ENCODE measurements at regions not wholly inside any gene's neighbourhood (a gene's known extent, or its start where the extent isn't known, plus 50 kb on each side); places are given as distances from the start of the nearest gene placed in this dataset.

DNA sequence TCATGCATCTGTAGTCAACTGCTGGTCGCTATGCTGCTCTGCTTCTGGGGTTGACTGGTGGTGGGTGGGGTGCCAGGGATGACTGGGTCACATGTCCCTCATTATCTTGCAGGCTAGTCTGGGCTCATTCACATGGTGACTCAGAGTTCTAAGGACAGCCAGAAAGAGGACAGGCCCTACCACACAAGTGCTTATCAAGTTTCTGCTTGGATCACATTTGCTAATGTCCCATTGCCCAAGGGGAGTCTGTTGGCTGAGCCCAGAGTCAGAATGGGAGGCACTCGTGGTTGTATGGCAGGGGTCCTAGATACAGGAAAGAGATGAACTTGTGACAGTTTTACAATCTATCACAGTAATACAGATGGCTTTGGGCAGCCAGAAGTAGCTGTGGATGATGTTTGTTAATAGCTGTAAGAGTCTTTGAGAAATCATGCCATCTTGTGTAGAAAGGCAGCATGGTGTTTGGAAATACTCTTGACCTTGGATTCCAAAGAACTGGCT, 221.3 kb downstream of the GPAT3 start:
- no peaks in the 10 kb centered on the region for H3K9me3 ChIP-seq
- 40 to 46% methylated on average over 2 of the region's 2 CpGs for WGBS, 2 donors
- H3K27me3 ChIP-seq, result no peaks in the 10 kb centered on the region

DNA sequence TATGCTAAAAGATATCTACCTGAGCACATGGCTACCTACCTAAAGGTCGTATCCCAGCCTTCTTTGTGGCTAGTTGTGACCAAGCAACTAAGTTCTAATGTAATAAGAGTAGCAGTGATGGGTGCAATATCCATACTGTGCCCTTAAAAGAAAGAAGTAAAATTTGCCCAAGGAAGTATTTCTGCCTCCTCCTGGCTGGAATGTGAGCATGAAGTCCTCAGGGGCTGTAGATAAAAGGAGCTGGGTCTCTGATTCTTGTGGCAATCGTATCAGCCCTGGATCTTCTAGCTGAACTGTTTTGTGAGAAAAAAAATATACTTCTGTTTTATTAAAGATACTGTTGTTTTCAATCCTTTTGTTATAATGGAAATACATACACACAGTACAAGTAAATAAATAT, 217.4 kb downstream of the GPAT3 start:
- Histone ChIP-seq H3K36me3 (no peaks in the 10 kb centered on the region), H3K9me3 (no peaks in the 10 kb centered on the region), H3K4me3 (replicated peaks in 1 of 3) (no peak overlapping the region), H3K27me3 (no peaks in the 10 kb centered on the region), H3K27ac (no peak overlapping the region), H3K4me1 (no peaks in the 10 kb centered on the region)
- 50 to 77% methylated on average over 2 of the region's 2 CpGs for WGBS, 2 donors
- intact Hi-C loops (cut with DNase I), result no loop called here
- TF ChIP-seq, protein P1, sequence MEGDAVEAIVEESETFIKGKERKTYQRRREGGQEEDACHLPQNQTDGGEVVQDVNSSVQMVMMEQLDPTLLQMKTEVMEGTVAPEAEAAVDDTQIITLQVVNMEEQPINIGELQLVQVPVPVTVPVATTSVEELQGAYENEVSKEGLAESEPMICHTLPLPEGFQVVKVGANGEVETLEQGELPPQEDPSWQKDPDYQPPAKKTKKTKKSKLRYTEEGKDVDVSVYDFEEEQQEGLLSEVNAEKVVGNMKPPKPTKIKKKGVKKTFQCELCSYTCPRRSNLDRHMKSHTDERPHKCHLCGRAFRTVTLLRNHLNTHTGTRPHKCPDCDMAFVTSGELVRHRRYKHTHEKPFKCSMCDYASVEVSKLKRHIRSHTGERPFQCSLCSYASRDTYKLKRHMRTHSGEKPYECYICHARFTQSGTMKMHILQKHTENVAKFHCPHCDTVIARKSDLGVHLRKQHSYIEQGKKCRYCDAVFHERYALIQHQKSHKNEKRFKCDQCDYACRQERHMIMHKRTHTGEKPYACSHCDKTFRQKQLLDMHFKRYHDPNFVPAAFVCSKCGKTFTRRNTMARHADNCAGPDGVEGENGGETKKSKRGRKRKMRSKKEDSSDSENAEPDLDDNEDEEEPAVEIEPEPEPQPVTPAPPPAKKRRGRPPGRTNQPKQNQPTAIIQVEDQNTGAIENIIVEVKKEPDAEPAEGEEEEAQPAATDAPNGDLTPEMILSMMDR (IDR thresholded peaks at IDR 0.05), result no peak
- no peak for TF ChIP-seq POLR2A (IDR thresholded peaks at IDR 0.05)
- DNase-seq, result no peak

More for the DNA sequence above, 221.3 kb downstream of the GPAT3 start:
- no peak for DNase-seq
- H3K4me1 ChIP-seq, result no peaks in the 10 kb centered on the region
- TF ChIP-seq, protein P1 (IDR thresholded peaks at IDR 0.05), result no peak
- TF ChIP-seq POLR2A (IDR thresholded peaks at IDR 0.05), result no peak
- H3K36me3 ChIP-seq, result no peaks in the 10 kb centered on the region
- intact Hi-C loops (cut with DNase I), result no loop called here
- no peak overlapping the region for H3K27ac ChIP-seq
- H3K4me3 ChIP-seq (replicated peaks in 1 of 3), result no peak overlapping the region

DNA sequence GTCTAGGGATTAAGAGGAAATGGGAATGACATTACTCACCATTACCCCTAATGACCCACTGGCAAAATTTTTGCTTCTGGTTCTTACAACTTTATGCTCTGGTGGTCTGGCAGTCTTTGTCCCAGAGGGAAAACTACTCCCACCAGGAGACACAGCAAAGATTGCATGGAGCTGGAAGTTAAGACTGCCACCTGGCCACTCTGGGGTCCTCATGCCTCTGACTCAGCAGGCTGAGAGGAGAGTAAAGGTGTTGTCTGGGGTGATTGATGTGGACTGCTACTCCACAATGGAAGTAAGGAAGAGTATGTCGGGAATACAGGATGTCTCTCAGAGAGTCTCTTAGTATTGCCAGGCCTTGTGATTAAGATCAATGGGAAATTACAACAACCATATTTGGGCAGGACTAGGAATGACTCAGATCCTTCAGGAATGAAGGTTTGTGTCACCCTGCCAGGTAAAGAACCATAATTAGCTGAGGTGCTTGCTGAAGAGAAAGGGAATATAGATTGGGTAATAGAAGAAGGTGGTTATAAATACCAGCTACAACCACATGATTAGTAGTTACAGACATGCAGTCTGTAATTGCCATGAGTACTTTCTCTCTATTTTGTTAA, 215.5 kb downstream of the GPAT3 start:
- Histone ChIP-seq H3K27ac (no peak overlapping the region), H3K4me1 (no peaks in the 10 kb centered on the region), H3K9me3 (no peaks in the 10 kb centered on the region), H3K36me3 (no peaks in the 10 kb centered on the region), H3K4me3 (replicated peaks in 1 of 3) (no peak overlapping the region), H3K27me3 (no peaks in the 10 kb centered on the region)
- WGBS, 2 donors, result 67 to 81% methylated on average over 1 of the region's 1 CpG
- no peak for DNase-seq
- intact Hi-C loops (cut with DNase I), result no loop called here
- TF ChIP-seq POLR2A (IDR thresholded peaks at IDR 0.05), result no peak
- TF ChIP-seq, protein P1 (IDR thresholded peaks at IDR 0.05), result no peak

DNA sequence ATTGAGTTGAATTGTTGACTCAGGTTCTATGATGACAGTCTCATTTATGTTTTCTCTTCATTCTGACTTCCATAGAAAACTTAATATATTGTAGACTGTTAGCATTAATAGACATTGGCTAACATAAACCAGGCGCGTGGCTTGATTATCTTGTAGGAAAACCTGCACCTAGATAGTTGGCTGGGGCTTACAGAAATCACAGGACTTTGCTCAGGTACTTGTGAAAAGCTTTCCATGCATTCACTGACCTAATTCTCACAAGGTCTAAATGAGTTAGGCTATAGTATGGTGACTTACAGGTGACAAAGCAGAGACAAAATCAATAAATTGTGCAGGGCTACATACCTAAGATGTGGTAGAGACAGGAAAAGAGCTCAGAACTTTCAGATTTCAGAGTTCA, 212.8 kb downstream of the GPAT3 start:
- no peak overlapping the region for H3K4me3 ChIP-seq (replicated peaks in 1 of 3)
- no peaks in the 10 kb centered on the region for H3K36me3 ChIP-seq
- H3K9me3 ChIP-seq, result no peaks in the 10 kb centered on the region
- H3K27me3 ChIP-seq, result no peaks in the 10 kb centered on the region
- TF ChIP-seq POLR2A (IDR thresholded peaks at IDR 0.05), result no peak
- TF ChIP-seq, protein P1 (IDR thresholded peaks at IDR 0.05), result no peak
- no peak overlapping the region for H3K27ac ChIP-seq
- H3K4me1 ChIP-seq, result no peaks in the 10 kb centered on the region
- WGBS, 2 donors, result 92 to 95% methylated on average over 2 of the region's 2 CpGs
- no peak for DNase-seq
- intact Hi-C loops (cut with DNase I), result no loop called here

DNA sequence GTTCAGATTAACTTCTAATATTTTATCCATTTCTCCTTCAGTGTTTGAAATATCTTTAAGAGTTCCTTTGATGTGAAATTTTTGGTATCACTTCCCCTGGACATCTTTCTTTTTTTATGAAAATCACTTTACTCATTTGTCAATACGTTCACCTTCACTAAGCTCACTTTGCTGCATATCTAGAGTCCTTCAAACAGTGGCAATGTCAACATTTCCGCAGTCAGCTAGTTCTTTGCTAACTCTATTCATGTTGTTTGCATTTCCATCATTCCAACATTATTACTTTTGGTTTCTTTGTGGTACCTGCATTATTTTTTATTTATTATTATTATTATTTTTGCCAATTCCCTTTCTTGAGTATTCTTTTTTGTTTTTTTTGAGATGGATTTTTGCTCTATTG, 203.0 kb downstream of the GPAT3 start:
- no peaks in the 10 kb centered on the region for H3K9me3 ChIP-seq
- TF ChIP-seq, protein P1 (IDR thresholded peaks at IDR 0.05), result no peak
- no peak for TF ChIP-seq POLR2A (IDR thresholded peaks at IDR 0.05)
- H3K4me3 ChIP-seq (replicated peaks in 1 of 3), result no peak overlapping the region
- no peaks in the 10 kb centered on the region for H3K27me3 ChIP-seq
- 29% methylated on average over 2 of the region's 2 CpGs for WGBS, 2 donors
- H3K36me3 ChIP-seq, result no peaks in the 10 kb centered on the region
- peak; percentile 9 to 25 for DNase-seq
- intact Hi-C loops (cut with DNase I), result no loop called here
- H3K4me1 ChIP-seq, result peaks cover 5% of the 10 kb centered on the region in 2 donors
- H3K27ac ChIP-seq, result peak overlapping the region; percentile 26 to 77 (median 34)
